Endothelial cell (in vitro differentiated cells): ENCODE measurements at regions not wholly inside any gene's neighbourhood (a gene's known extent, or its start where the extent isn't known, plus 50 kb on each side); places are given as distances from the start of the nearest gene placed in this dataset.

Source experiments
- DNase-seq: peaks from one replicate; pipeline ENCODE4 v3.0.0; 2021; ENCODE audit warnings: low spot score
- H3K27ac Mint-ChIP-seq: one replicate; pipeline ENCODE4 v1.8.0; 2021; ENCODE audit warnings: mixed read lengths, inconsistent platforms; ENCODE audit not compliant: unreplicated experiment
- H3K27me3 Mint-ChIP-seq: one replicate; pipeline ENCODE4 v1.8.0; 2021; ENCODE audit warnings: mild to moderate bottlenecking, moderate library complexity, mixed read lengths, inconsistent platforms; ENCODE audit not compliant: unreplicated experiment
- H3K36me3 Mint-ChIP-seq: one replicate; pipeline ENCODE4 v1.8.0; 2021; ENCODE audit warnings: mild to moderate bottlenecking, low read depth, mixed read lengths, inconsistent platforms; ENCODE audit not compliant: unreplicated experiment
- H3K4me1 Mint-ChIP-seq: one replicate; pipeline ENCODE4 v1.8.0; 2021; ENCODE audit warnings: mild to moderate bottlenecking, mixed read lengths, inconsistent platforms; ENCODE audit not compliant: unreplicated experiment
- H3K4me3 Mint-ChIP-seq: one replicate; pipeline ENCODE4 v1.8.0; 2021; ENCODE audit warnings: mild to moderate bottlenecking, mixed read lengths, inconsistent platforms; ENCODE audit not compliant: unreplicated experiment
- H3K9me3 Mint-ChIP-seq: one replicate; pipeline ENCODE4 v1.8.0; 2021; ENCODE audit warnings: mixed read lengths, inconsistent platforms; ENCODE audit not compliant: unreplicated experiment
- TF ChIP-seq, protein P1 (sequence below): fragments of 200-600 bp; sonication (generic); IDR thresholded peaks from one replicate; pipeline ENCODE4 v1.5.0; 2021; ENCODE audit warnings: antibody characterized with exemption; ENCODE audit not compliant: unreplicated experiment

DNA sequence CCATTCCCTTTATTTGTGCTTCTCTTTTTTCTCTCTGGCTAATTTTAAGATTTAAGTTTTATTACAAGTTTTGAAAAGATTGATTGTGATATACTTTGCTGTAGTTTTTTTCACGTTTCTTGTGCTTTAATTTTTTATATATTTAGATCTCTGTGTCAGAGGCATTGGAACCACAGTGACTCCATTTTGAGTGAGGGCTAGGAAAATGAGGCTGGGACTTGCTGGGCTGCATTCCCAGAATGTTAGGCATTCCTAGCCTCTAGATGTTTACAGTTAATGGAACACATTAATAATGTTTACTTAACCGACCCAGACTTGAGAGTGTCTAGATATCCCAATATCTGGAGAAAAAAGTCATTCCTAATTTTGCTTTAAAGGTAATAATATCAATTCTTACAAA, 939.4 kb downstream of the BRINP3 start:
- Mint-ChIP-seq H3K36me3 (no peaks in the 10 kb centered on the region), H3K27ac (no peak overlapping the region), H3K4me3 (no peak overlapping the region), H3K27me3 (no peaks in the 10 kb centered on the region), H3K9me3 (no peaks in the 10 kb centered on the region), H3K4me1 (no peaks in the 10 kb centered on the region)
- no peak for DNase-seq
- TF ChIP-seq, protein P1, sequence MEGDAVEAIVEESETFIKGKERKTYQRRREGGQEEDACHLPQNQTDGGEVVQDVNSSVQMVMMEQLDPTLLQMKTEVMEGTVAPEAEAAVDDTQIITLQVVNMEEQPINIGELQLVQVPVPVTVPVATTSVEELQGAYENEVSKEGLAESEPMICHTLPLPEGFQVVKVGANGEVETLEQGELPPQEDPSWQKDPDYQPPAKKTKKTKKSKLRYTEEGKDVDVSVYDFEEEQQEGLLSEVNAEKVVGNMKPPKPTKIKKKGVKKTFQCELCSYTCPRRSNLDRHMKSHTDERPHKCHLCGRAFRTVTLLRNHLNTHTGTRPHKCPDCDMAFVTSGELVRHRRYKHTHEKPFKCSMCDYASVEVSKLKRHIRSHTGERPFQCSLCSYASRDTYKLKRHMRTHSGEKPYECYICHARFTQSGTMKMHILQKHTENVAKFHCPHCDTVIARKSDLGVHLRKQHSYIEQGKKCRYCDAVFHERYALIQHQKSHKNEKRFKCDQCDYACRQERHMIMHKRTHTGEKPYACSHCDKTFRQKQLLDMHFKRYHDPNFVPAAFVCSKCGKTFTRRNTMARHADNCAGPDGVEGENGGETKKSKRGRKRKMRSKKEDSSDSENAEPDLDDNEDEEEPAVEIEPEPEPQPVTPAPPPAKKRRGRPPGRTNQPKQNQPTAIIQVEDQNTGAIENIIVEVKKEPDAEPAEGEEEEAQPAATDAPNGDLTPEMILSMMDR: no peak

DNA sequence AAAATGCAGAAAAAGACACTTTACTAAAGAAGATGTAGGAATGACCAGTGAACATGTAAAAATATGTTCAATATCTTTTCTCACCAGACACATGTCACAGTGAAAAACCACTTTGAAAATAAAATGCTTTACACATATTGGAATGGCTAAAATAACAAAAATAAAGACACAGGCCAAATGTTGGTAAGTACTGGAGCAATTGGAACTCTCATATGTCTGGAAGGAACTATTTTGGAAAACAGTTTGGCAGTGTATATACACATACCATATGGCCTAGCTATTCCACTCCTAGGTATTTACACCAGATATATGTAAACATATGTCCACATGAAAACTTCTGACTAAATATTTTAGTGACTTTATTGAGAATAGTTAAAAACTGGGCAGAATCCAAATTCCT, 927.2 kb downstream of the BRINP3 start:
- Mint-ChIP-seq H3K9me3 (no peaks in the 10 kb centered on the region), H3K27me3 (no peaks in the 10 kb centered on the region), H3K36me3 (no peaks in the 10 kb centered on the region), H3K4me1 (no peaks in the 10 kb centered on the region), H3K27ac (no peak overlapping the region), H3K4me3 (no peak overlapping the region)
- no peak for DNase-seq
- TF ChIP-seq, protein P1: no peak

DNA sequence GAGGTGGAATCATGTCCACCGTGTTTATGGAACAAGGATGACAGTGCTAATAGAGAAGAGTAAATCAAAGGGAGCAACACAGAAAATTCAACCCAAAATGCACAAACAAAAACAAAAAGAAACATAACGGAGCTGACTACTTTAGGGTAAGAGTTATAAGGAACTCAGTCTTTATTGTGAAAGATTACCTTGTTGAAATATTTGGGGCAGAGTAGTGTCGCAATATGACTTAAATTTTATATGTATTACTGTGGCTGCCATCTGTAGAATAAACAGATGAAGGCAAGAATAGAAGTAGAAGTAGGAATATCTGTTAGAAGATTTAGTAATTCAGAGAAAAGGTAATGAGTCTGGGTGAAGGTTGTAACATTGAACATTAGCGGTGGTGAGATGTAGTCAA, 913.9 kb downstream of the BRINP3 start:
- Mint-ChIP-seq H3K9me3 (no peaks in the 10 kb centered on the region), H3K4me1 (no peaks in the 10 kb centered on the region), H3K36me3 (no peaks in the 10 kb centered on the region), H3K27ac (no peak overlapping the region), H3K27me3 (no peaks in the 10 kb centered on the region), H3K4me3 (no peak overlapping the region)
- TF ChIP-seq, protein P1: no peak
- no peak for DNase-seq

DNA sequence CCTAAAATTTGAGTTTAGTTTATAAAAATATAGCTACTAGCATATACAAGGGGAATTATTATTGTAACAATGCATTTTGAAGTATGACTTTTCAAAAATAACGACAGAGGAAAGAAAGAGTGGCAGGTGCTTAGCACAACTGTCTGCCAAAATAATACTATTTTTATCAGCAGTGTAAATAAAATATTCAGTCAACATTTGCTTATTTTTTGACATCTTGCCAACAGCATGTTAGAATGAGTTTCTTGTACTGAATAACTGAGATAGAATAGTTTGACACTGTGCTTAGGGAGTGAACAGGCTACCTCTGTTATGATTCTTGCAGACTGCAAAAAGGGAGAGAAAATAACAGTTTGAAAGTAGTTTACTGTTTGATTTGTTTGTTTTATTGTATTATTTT, 909.8 kb downstream of the BRINP3 start:
- Mint-ChIP-seq H3K9me3 (no peaks in the 10 kb centered on the region), H3K36me3 (no peaks in the 10 kb centered on the region), H3K27me3 (no peaks in the 10 kb centered on the region), H3K4me3 (no peak overlapping the region), H3K4me1 (no peaks in the 10 kb centered on the region), H3K27ac (no peak overlapping the region)
- TF ChIP-seq, protein P1: no peak
- DNase-seq: no peak

DNA sequence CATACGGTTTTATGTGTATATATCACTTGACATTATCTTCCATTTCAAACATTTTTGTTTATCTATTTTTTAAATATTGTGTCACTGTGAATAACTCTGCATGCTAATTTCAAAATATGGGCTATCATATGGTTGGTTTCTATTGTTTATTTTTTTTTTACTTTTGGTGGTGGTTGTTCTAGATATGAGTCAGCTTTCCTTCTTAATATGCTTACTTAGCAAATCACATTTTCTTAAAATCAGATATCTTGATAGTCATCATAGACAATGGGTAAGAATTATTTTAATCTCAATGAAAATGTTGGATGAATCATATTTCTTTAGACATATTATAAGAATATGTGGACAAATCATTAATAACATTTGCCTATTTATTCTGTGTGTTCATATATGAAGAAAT, 881.5 kb downstream of the BRINP3 start:
- no peaks in the 10 kb centered on the region for H3K36me3 Mint-ChIP-seq
- no peak for DNase-seq
- no peaks in the 10 kb centered on the region for H3K27me3 Mint-ChIP-seq
- no peaks in the 10 kb centered on the region for H3K9me3 Mint-ChIP-seq
- no peaks in the 10 kb centered on the region for H3K4me1 Mint-ChIP-seq
- no peak overlapping the region for H3K4me3 Mint-ChIP-seq
- TF ChIP-seq, protein P1: no peak
- H3K27ac Mint-ChIP-seq: no peak overlapping the region
